Fibroblast of lung (primary cell): ENCODE measurements at regions not wholly inside any gene's neighbourhood (a gene's known extent, or its start where the extent isn't known, plus 50 kb on each side); places are given as distances from the start of the nearest gene placed in this dataset.

Source experiments
- DNase-seq, 2 donors: peaks; one replicate each; pipeline versions ENCODE4 v3.0.0 to v3.0.0-alpha.2; 2010; ENCODE audit warnings: low read depth in 2 of 2
- H2AFZ ChIP-seq: 2 replicates; pipeline ENCODE4 v1.5.1; 2012; ENCODE audit warnings: low read length, control low read depth, inconsistent platforms
- H3K27ac ChIP-seq: 2 replicates; pipeline ENCODE4 v1.5.1; 2011; ENCODE audit warnings: low read length, control low read depth; ENCODE audit not compliant: insufficient read depth
- H3K27me3 ChIP-seq: 2 replicates; pipeline ENCODE4 v1.5.1; 2011; ENCODE audit warnings: mild to moderate bottlenecking, low read length; ENCODE audit not compliant: control insufficient read depth, insufficient read depth
- H3K36me3 ChIP-seq: 2 replicates; pipeline ENCODE4 v1.5.1; 2011; ENCODE audit warnings: low read length; ENCODE audit not compliant: control insufficient read depth, insufficient read depth
- H3K4me1 ChIP-seq: 2 replicates; pipeline ENCODE4 v1.5.1; 2011; ENCODE audit warnings: low read length; ENCODE audit not compliant: control insufficient read depth, insufficient read depth; ENCODE audit errors: extremely low read depth
- H3K4me2 ChIP-seq: 2 replicates; pipeline ENCODE4 v1.5.1; 2011; ENCODE audit warnings: low read length, control low read depth; ENCODE audit not compliant: insufficient read depth; ENCODE audit errors: extremely low read depth
- H3K4me3 ChIP-seq, 4 experiments: fragments of 200-600 bp in 1 of 4; sonication (generic) in 1 of 4; replicated peaks in 1 of 4; 2 replicates each; pipeline ENCODE4 v1.5.1; 2011 to 2016; ENCODE audit warnings: low read length in 4 of 4, low read depth in 3 of 4, mild to moderate bottlenecking in 3 of 4, control low read depth in 2 of 4, inconsistent platforms in 1 of 4, mixed read lengths in 1 of 4; ENCODE audit not compliant: insufficient read depth in 1 of 4; ENCODE audit errors: control extremely low read depth in 1 of 4
- H3K79me2 ChIP-seq: 2 replicates; pipeline ENCODE4 v1.5.1; 2012; ENCODE audit warnings: mild to moderate bottlenecking, low read length, inconsistent platforms; ENCODE audit not compliant: control insufficient read depth, insufficient read depth
- H3K9ac ChIP-seq: 2 replicates; pipeline ENCODE4 v1.5.1; 2011; ENCODE audit warnings: mild to moderate bottlenecking, low read length, control low read depth; ENCODE audit not compliant: insufficient read depth
- H3K9me3 ChIP-seq: 2 replicates; pipeline ENCODE4 v1.5.1; 2012; ENCODE audit warnings: low read depth, low read length; ENCODE audit not compliant: control insufficient read depth, insufficient read depth
- H4K20me1 ChIP-seq: 2 replicates; pipeline ENCODE4 v1.5.1; 2011; ENCODE audit warnings: low read length; ENCODE audit not compliant: control insufficient read depth, insufficient read depth; ENCODE audit errors: extremely low read depth
- EZH2 ChIP-seq: IDR thresholded peaks from 2 replicates; pipeline ENCODE4 v1.5.1; 2012; ENCODE audit warnings: low read length, control low read depth, mild to moderate bottlenecking; ENCODE audit errors: missing control alignments
- TF ChIP-seq, protein P1 (sequence below), 2 donors: IDR thresholded peaks in 1 of 2; conservative IDR thresholded peaks in 1 of 2; 1 replicate in 1 of 2; 2 replicates in 1 of 2; pipeline ENCODE4 v1.5.1; 2011 to 2012; ENCODE audit warnings: low read length in 2 of 2, control low read depth in 1 of 2, inconsistent platforms in 1 of 2, low read depth in 1 of 2, mild to moderate bottlenecking in 1 of 2

DNA sequence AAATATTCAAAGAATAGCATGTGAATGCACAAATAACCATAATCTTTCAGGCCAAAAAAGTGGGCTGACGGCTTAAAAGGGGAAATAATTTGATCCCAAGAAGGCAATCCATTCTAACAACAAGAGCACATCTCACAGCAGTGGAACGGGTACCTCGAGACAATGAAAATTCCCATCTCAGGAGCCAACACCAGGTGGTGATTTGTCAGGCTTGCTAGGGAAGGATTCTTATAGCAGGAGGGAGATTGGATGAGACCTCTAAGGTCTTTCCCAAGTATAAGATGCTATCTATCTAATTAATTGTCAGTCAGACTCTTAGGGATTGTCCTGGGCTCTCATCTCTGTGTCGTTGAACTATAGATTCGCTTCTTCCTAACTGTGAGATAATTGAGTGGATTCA is 284.0 kb downstream of the ETS1 start:
- Histone ChIP-seq H3K4me1 (no peaks in the 10 kb centered on the region), H3K79me2 (no peaks in the 10 kb centered on the region), H3K27ac (no peak overlapping the region), H3K9me3 (no peaks in the 10 kb centered on the region), H2AFZ (no peak overlapping the region), H3K27me3 (no peaks in the 10 kb centered on the region), H4K20me1 (no peaks in the 10 kb centered on the region), H3K36me3 (no peaks in the 10 kb centered on the region), H3K4me3 (no peak overlapping the region), H3K4me2 (no peak overlapping the region), H3K9ac (no peak overlapping the region)
- no peak for TF ChIP-seq EZH2
- TF ChIP-seq, protein P1, sequence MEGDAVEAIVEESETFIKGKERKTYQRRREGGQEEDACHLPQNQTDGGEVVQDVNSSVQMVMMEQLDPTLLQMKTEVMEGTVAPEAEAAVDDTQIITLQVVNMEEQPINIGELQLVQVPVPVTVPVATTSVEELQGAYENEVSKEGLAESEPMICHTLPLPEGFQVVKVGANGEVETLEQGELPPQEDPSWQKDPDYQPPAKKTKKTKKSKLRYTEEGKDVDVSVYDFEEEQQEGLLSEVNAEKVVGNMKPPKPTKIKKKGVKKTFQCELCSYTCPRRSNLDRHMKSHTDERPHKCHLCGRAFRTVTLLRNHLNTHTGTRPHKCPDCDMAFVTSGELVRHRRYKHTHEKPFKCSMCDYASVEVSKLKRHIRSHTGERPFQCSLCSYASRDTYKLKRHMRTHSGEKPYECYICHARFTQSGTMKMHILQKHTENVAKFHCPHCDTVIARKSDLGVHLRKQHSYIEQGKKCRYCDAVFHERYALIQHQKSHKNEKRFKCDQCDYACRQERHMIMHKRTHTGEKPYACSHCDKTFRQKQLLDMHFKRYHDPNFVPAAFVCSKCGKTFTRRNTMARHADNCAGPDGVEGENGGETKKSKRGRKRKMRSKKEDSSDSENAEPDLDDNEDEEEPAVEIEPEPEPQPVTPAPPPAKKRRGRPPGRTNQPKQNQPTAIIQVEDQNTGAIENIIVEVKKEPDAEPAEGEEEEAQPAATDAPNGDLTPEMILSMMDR (conservative IDR thresholded peaks at IDR 0.05 in 1 of 2, IDR thresholded peaks at IDR 0.05 in 1 of 2; ENCODE audit: low read depth in 1 of 2, low read length in 2 of 2): no peak
- DNase-seq: no peak

DNA sequence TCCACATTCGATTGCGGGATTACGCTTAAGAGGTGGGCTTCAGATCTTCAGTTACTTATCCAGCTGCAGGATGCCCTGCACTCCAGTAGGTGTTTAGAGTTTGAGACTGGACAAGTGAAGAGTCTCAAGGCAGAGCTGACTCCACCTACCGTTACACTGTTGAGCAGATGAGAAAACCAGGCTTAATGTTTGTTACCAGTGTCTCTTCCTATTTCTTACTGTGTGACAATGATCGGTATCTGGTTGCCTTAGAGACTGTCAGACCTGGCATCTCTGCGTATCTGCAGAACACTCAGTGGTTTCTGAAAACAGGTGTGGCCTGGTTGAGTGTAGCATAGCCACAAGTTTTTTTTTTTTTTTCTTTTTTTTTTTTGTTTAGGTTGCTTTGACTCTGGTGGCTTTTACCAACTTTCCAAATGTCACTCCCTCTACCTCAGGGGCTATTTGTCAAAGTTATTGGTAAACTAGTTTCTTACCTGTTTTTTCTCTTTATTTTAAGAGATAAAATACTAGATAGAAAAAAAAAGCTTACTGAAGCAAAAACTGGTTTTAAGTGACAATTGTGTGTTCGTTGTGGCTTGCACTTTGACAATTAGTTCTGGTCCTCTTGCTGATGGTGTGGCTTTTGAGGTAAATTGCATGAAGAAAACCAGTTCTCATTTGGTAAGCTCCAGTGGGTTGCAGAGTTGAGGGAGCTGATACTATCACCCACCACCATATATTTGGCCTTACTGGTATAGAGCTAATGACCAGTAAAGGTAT is 284.8 kb downstream of the ETS1 start:
- Histone ChIP-seq H3K27ac (no peak overlapping the region), H3K9me3 (no peaks in the 10 kb centered on the region), H3K4me1 (no peaks in the 10 kb centered on the region), H4K20me1 (no peaks in the 10 kb centered on the region), H3K4me3 (no peak overlapping the region), H3K79me2 (no peaks in the 10 kb centered on the region), H3K36me3 (no peaks in the 10 kb centered on the region), H3K9ac (no peak overlapping the region), H3K4me2 (no peak overlapping the region), H2AFZ (no peak overlapping the region), H3K27me3 (no peaks in the 10 kb centered on the region)
- TF ChIP-seq EZH2: no peak
- TF ChIP-seq, protein P1 (conservative IDR thresholded peaks at IDR 0.05 in 1 of 2, IDR thresholded peaks at IDR 0.05 in 1 of 2; ENCODE audit: low read depth in 1 of 2, low read length in 2 of 2): no peak
- no peak for DNase-seq

DNA sequence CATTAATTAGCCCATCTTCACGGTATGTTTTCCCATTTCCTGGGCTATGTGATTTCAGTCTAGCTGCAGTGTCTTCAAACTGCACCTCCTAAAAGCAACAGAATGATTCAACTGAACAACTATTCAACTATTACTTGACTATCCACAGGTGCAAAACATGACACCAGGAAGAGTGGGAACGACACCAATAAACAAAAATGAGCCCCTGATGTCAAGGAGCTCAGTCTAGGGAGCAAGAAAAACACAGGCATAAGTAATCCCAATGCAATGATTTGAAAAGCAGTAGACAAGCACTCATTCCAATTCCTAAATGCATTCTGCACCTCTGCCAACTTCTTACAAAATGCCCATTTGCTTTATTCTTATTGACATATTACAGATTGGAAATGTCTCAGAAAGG is 285.6 kb downstream of the ETS1 start:
- Histone ChIP-seq H3K4me3 (no peak overlapping the region), H3K79me2 (no peaks in the 10 kb centered on the region), H3K27ac (no peak overlapping the region), H3K9ac (no peak overlapping the region), H4K20me1 (no peaks in the 10 kb centered on the region), H3K4me2 (no peak overlapping the region), H3K36me3 (no peaks in the 10 kb centered on the region), H3K4me1 (no peaks in the 10 kb centered on the region), H2AFZ (no peak overlapping the region), H3K9me3 (no peaks in the 10 kb centered on the region), H3K27me3 (no peaks in the 10 kb centered on the region)
- no peak for DNase-seq
- TF ChIP-seq EZH2: no peak
- TF ChIP-seq, protein P1 (conservative IDR thresholded peaks at IDR 0.05 in 1 of 2, IDR thresholded peaks at IDR 0.05 in 1 of 2; ENCODE audit: low read depth in 1 of 2, low read length in 2 of 2): no peak
